RWPE1 (cell line): ENCODE measurements at regions not wholly inside any gene's neighbourhood (a gene's known extent, or its start where the extent isn't known, plus 50 kb on each side); places are given as distances from the start of the nearest gene placed in this dataset.

Experiments
- CTCF ChIA-PET: fragments of 350-600 bp; sonication (Branson Sonifier 250); formaldehyde crosslinking; extraction: SDS; loops from one replicate; lab custom pipeline; 2021; lab: Yijun Ruan, JAX
- POLR2A ChIA-PET: fragments of 400-600 bp; formaldehyde crosslinking; extraction: SDS; loops from one replicate; lab custom pipeline; 2020; ENCODE audit warnings: antibody characterized with exemption; ENCODE audit not compliant: low non-redundant PET; lab: Yijun Ruan, JAX
- DNase-seq: peaks from one replicate; pipeline ENCODE4 v3.0.0; 2012; ENCODE audit warnings: low spot score
- H3K27ac ChIP-seq: fragments of 450-650 bp; 2 replicates; pipeline ENCODE4 v1.5.1; 2017
- TF ChIP-seq, protein P1 (sequence below): fragments of 450-650 bp; conservative IDR thresholded peaks from 2 replicates; pipeline ENCODE4 v1.5.1; 2017; ENCODE audit warnings: low read depth, mild to moderate bottlenecking

GRCh38 chr2:221282386-221282785 is 289.7 kb downstream of the EPHA4 start:
- CTCF ChIA-PET: interaction anchor here (0.6 kb wide), 2 partner anchors 182 to 189 kb away, joined by 3 to 4 read pairs; no protein-coding TSS in a partner anchor
- POLR2A ChIA-PET: no interaction called here
- H3K27ac ChIP-seq: no peak overlapping the region
- DNase-seq: no peak
- TF ChIP-seq, protein P1, sequence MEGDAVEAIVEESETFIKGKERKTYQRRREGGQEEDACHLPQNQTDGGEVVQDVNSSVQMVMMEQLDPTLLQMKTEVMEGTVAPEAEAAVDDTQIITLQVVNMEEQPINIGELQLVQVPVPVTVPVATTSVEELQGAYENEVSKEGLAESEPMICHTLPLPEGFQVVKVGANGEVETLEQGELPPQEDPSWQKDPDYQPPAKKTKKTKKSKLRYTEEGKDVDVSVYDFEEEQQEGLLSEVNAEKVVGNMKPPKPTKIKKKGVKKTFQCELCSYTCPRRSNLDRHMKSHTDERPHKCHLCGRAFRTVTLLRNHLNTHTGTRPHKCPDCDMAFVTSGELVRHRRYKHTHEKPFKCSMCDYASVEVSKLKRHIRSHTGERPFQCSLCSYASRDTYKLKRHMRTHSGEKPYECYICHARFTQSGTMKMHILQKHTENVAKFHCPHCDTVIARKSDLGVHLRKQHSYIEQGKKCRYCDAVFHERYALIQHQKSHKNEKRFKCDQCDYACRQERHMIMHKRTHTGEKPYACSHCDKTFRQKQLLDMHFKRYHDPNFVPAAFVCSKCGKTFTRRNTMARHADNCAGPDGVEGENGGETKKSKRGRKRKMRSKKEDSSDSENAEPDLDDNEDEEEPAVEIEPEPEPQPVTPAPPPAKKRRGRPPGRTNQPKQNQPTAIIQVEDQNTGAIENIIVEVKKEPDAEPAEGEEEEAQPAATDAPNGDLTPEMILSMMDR: no peak

DNA sequence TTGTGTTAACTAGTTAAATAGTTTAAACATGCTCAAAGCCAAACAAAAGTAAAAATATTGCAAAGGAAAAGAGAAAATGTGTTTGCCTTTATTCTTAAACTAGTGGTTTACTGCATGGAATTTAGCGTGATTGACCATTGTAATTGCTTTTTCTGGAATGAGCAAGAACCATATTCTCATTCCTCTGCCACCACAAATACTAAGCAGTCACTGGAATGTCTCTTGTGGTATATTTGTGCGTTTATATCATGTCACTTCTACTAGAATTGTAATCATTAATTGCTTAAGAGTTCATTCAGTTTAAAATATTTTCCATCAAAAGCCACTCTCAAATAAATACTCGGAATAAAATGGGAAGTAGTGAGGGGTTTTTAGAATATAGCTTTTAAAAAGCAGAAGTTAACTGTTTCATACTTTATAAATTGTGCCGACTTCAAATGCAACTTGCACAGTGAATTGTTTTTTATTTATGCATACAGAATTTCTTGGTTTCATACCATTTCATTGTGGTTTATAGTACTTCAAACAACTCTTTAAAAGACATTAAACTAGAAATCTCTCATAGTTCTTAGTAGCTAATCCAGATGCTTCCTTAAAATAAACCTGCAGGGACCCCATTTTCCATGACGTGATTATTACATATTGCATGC is 288.1 kb downstream of the EPHA4 start:
- TF ChIP-seq, protein P1: no peak
- ChIA-PET POLR2A (no interaction called here), CTCF (interaction anchor here (0.6 kb wide), 1 partner anchor 537 kb away, joined by 3 read pairs; no protein-coding TSS in a partner anchor)
- DNase-seq: no peak
- no peak overlapping the region for H3K27ac ChIP-seq

GRCh38 chr2:221285148-221285547 is 287.0 kb downstream of the EPHA4 start:
- CTCF ChIA-PET: interaction anchor here (0.7 kb wide), 1 partner anchor 120 kb away, joined by 3 read pairs; no protein-coding TSS in a partner anchor
- DNase-seq: no peak
- H3K27ac ChIP-seq: no peak overlapping the region
- POLR2A ChIA-PET: no interaction called here
- TF ChIP-seq, protein P1: no peak

GRCh38 chr2:221286406-221286805 is 285.7 kb downstream of the EPHA4 start:
- TF ChIP-seq, protein P1: no peak
- no peak overlapping the region for H3K27ac ChIP-seq
- DNase-seq: no peak
- ChIA-PET CTCF (no interaction called here), POLR2A (no interaction called here)

DNA sequence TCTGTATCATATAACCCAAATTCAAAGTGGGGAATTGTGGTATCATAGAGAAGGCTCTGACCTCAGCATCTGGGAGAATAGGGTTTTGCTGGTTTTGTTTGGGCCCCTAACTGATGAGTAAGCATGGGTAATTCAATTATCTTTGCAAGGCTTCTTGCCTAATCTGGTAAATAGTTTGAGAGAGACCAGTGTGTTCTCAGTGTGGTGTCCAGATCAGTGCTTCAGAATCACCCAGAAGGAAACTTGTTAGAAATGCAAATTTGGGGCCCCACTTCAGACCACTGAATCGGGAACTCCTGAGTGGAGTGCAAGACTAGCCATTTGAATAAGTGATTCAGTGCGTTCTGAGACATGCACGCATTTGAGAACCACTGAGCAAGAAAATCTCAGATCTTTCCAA is 282.7 kb downstream of the EPHA4 start:
- CTCF ChIA-PET: no interaction called here
- POLR2A ChIA-PET: no interaction called here

DNA sequence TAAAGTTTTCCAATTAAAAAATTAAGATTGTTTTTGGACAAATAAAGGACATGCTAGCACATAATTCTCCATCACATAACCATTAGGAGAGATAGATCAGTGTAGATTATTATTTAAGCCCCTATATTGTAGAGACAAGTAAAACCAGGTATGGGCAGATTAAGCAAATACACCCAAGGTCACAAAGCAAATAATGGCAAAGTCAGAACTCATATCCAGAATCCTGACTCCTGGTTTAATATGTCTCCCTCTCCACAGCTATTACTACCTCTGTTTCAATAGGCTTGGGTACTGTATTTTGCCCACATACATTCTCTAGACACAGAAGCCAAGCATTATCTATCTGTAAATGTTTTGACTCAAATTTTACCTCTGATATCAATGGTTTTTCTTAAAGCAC is 282.3 kb downstream of the EPHA4 start:
- TF ChIP-seq, protein P1: no peak
- H3K27ac ChIP-seq: no peak overlapping the region
- DNase-seq: no peak
- POLR2A ChIA-PET: no interaction called here
- CTCF ChIA-PET: no interaction called here

More for the DNA sequence above, 282.7 kb downstream of the EPHA4 start:
- DNase-seq: no peak
- H3K27ac ChIP-seq: no peak overlapping the region
- TF ChIP-seq, protein P1: no peak
